Stomach (tissue), 4 donors: ENCODE measurements at regions not wholly inside any gene's neighbourhood (a gene's known extent, or its start where the extent isn't known, plus 50 kb on each side); places are given as distances from the start of the nearest gene placed in this dataset.

ENCODE experiments used
- CTCF ChIP-seq, 7 experiments: fragments of 450-650 bp in 4 of 7; fragments of 200-600 bp in 3 of 7; sonication (generic) in 3 of 7; IDR thresholded peaks; one replicate each; pipeline ENCODE4 v1.5.1; 2016 to 2019; ENCODE audit warnings: antibody characterized with exemption in 7 of 7, control low read depth in 2 of 7, mild to moderate bottlenecking in 1 of 7
- POLR2AphosphoS5 ChIP-seq, 3 donors: sonication (generic); formaldehyde crosslinking; IDR thresholded peaks; one replicate each; pipeline ENCODE4 v1.6.1; 2016; ENCODE audit warnings: antibody characterized with exemption in 3 of 3

GRCh38 chr15:93493172-93493571 is 404.2 kb upstream of the RGMA start:
- no peak for TF ChIP-seq CTCF (IDR thresholded peaks at IDR 0.05)
- TF ChIP-seq POLR2AphosphoS5 (IDR thresholded peaks at IDR 0.05), result no peak
